B cell (primary cell): ENCODE measurements at regions not wholly inside any gene's neighbourhood (a gene's known extent, or its start where the extent isn't known, plus 50 kb on each side); places are given as distances from the start of the nearest gene placed in this dataset.

Experiments
- ATAC-seq: fragments of 200-7000 bp; cut with Tn5 transposase; one replicate; pipeline ENCODE4 v1.10.0; 2021; ENCODE audit warnings: low read depth, mild to moderate bottlenecking, moderate number of reproducible peaks, moderate library complexity
- CTCF ChIA-PET: fragments of 350-600 bp; sonication (Branson Sonifier 250); formaldehyde crosslinking; loops from one replicate; lab custom pipeline; 2021; ENCODE audit warnings: antibody characterized with exemption, inconsistent platforms; lab: Charles Lee
- POLR2A ChIA-PET: fragments of 350-600 bp; sonication (Branson Sonifier 250); formaldehyde crosslinking; loops from one replicate; lab custom pipeline; 2021; ENCODE audit warnings: antibody characterized with exemption; lab: Charles Lee
- DNase-seq: peaks from one replicate; pipeline ENCODE4 v3.0.0; 2013
- H2AFZ ChIP-seq: 2 replicates; pipeline ENCODE4 v1.6.1; 2012; ENCODE audit warnings: mild to moderate bottlenecking, low read depth, low read length; ENCODE audit not compliant: insufficient read depth, poor library complexity, severe bottlenecking
- H3K27ac ChIP-seq, 2 donors: 1 replicate in 1 of 2; 2 replicates in 1 of 2; pipeline ENCODE4 v1.5.1; 2012 to 2013; ENCODE audit warnings: low read length in 2 of 2, mild to moderate bottlenecking in 2 of 2, moderate library complexity in 1 of 2
- H3K27me3 ChIP-seq, 4 experiments: fragments of 200-600 bp in 1 of 4; sonication (generic) in 1 of 4; replicated peaks in 1 of 4; 1 replicate in 2 of 4; 2 replicates in 2 of 4; pipeline versions ENCODE4 v1.6.1 to v1.7.0; 2013 to 2016; ENCODE audit warnings: low read length in 3 of 4, mild to moderate bottlenecking in 2 of 4, mixed read lengths in 1 of 4, moderate library complexity in 1 of 4; ENCODE audit not compliant: insufficient read depth in 4 of 4, control insufficient read depth in 3 of 4; ENCODE audit errors: control extremely low read depth in 1 of 4
- H3K36me3 ChIP-seq, 2 experiments: replicated peaks in 1 of 2; 1 replicate in 1 of 2; 2 replicates in 1 of 2; pipeline versions ENCODE4 v1.6.1 to v1.7.1; 2013; ENCODE audit warnings: low read length in 1 of 2; ENCODE audit not compliant: insufficient read depth in 2 of 2, control insufficient read depth in 1 of 2; ENCODE audit errors: control extremely low read depth in 1 of 2, extremely low read depth in 1 of 2
- H3K4me1 ChIP-seq, 2 donors: fragments of 200-600 bp in 1 of 2; sonication (generic) in 1 of 2; 1 replicate in 1 of 2; 2 replicates in 1 of 2; pipeline versions ENCODE4 v1.5.1 to v1.6.1; 2013 to 2017; ENCODE audit warnings: low read length in 2 of 2; ENCODE audit not compliant: control insufficient read depth in 2 of 2, insufficient read depth in 2 of 2
- H3K4me2 ChIP-seq: replicated peaks from 2 replicates; pipeline ENCODE3; 2012; ENCODE audit warnings: mild to moderate bottlenecking, low read depth, low read length; ENCODE audit not compliant: poor library complexity, severe bottlenecking
- H3K4me3 ChIP-seq, 5 experiments: fragments of 200-600 bp in 1 of 5; sonication (generic) in 1 of 5; 1 replicate in 3 of 5; 2 replicates in 2 of 5; pipeline versions ENCODE4 v1.5.1 to v1.7.0; 2011 to 2016; ENCODE audit warnings: low read length in 4 of 5, mild to moderate bottlenecking in 4 of 5, low read depth in 2 of 5, control low read depth in 1 of 5, moderate library complexity in 1 of 5; ENCODE audit not compliant: insufficient read depth in 1 of 5; ENCODE audit errors: control extremely low read depth in 1 of 5, extremely low read depth in 1 of 5
- H3K79me2 ChIP-seq: fragments of 200-600 bp; sonication (generic); one replicate; pipeline ENCODE4 v1.6.0; 2016; ENCODE audit warnings: low read length; ENCODE audit not compliant: control insufficient read depth, insufficient read depth
- H3K9ac ChIP-seq: fragments of 200-600 bp; sonication (generic); 2 replicates; pipeline ENCODE4 v1.6.1; 2017; ENCODE audit warnings: mild to moderate bottlenecking, low read length, moderate library complexity
- H3K9me3 ChIP-seq, 3 donors: one replicate each; pipeline versions ENCODE4 v1.6.1 to v1.7.1; 2013; ENCODE audit warnings: low read length in 2 of 3; ENCODE audit not compliant: control insufficient read depth in 2 of 3, insufficient read depth in 1 of 3; ENCODE audit errors: control extremely low read depth in 1 of 3
- H4K20me1 ChIP-seq: 2 replicates; pipeline ENCODE4 v1.6.0; 2012; ENCODE audit warnings: mild to moderate bottlenecking, low read length; ENCODE audit not compliant: insufficient read depth, control insufficient read depth, poor library complexity, severe bottlenecking
- H3K27ac Mint-ChIP-seq: one replicate; pipeline ENCODE4 v1.8.0; 2021; ENCODE audit warnings: mixed read lengths
- H3K27me3 Mint-ChIP-seq: one replicate; pipeline ENCODE4 v1.8.0; 2021; ENCODE audit warnings: mixed read lengths
- H3K4me1 Mint-ChIP-seq: one replicate; pipeline ENCODE4 v1.8.0; 2021; ENCODE audit warnings: mixed read lengths
- H3K4me3 Mint-ChIP-seq: one replicate; pipeline ENCODE4 v1.8.0; 2021; ENCODE audit warnings: mixed read lengths
- H3K9me3 Mint-ChIP-seq: one replicate; pipeline ENCODE4 v1.8.0; 2022; ENCODE audit warnings: mixed read lengths; ENCODE audit not compliant: insufficient read depth
- EZH2 ChIP-seq: IDR thresholded peaks from 2 replicates; pipeline ENCODE4 v1.6.1; 2012; ENCODE audit warnings: borderline replicate concordance, low read depth, mild to moderate bottlenecking, moderate library complexity, low read length; ENCODE audit not compliant: insufficient read depth, poor library complexity, severe bottlenecking
- WGBS: methylation state at CpG from one replicate; pipeline ENCODE4 v1.1.5; 2013; ENCODE audit warnings: missing lambda C conversion rate; ENCODE audit not compliant: insufficient coverage; 5-methylcytosine and 5-hydroxymethylcytosine counted together
- intact Hi-C: fragments of 100-400 bp; cut with micrococcal nuclease; formaldehyde crosslinking; loops from one replicate; pipeline ENCODE4 v1.10.0; 2022
- TF ChIP-seq, protein P1 (sequence below): fragments of 200-600 bp; IDR thresholded peaks from one replicate; pipeline ENCODE4 v1.8.0; 2022; ENCODE audit warnings: antibody characterized with exemption, mild to moderate bottlenecking

- WGBS = no CpG with 5 or more reads among the region's 1 CpG
- H3K9me3 Mint-ChIP-seq = peaks cover 3% of the 10 kb centered on the region
- H3K4me2 ChIP-seq = no peak overlapping the region
- H4K20me1 ChIP-seq = no peaks in the 10 kb centered on the region
- TF ChIP-seq, protein P1, sequence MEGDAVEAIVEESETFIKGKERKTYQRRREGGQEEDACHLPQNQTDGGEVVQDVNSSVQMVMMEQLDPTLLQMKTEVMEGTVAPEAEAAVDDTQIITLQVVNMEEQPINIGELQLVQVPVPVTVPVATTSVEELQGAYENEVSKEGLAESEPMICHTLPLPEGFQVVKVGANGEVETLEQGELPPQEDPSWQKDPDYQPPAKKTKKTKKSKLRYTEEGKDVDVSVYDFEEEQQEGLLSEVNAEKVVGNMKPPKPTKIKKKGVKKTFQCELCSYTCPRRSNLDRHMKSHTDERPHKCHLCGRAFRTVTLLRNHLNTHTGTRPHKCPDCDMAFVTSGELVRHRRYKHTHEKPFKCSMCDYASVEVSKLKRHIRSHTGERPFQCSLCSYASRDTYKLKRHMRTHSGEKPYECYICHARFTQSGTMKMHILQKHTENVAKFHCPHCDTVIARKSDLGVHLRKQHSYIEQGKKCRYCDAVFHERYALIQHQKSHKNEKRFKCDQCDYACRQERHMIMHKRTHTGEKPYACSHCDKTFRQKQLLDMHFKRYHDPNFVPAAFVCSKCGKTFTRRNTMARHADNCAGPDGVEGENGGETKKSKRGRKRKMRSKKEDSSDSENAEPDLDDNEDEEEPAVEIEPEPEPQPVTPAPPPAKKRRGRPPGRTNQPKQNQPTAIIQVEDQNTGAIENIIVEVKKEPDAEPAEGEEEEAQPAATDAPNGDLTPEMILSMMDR = no peak
- no peak for TF ChIP-seq EZH2
- no peaks in the 10 kb centered on the region for H3K27me3 Mint-ChIP-seq
- ChIA-PET POLR2A (no interaction called here), CTCF (no interaction called here)
- DNase-seq (no peak), ATAC-seq (no peak)
- intact Hi-C loops = no loop called here
- no peak overlapping the region for H3K9ac ChIP-seq
- H3K4me3 ChIP-seq = no peak overlapping the region
- no peak overlapping the region for H3K27ac Mint-ChIP-seq
- no peaks in the 10 kb centered on the region for H3K4me1 Mint-ChIP-seq
- no peaks in the 10 kb centered on the region for H3K4me1 ChIP-seq
- no peaks in the 10 kb centered on the region for H3K27me3 ChIP-seq
- H2AFZ ChIP-seq = no peak overlapping the region
- no peaks in the 10 kb centered on the region for H3K36me3 ChIP-seq
- H3K9me3 ChIP-seq = peaks cover 0 to 7% (median 1%) of the 10 kb centered on the region in 3 donors
- H3K4me3 Mint-ChIP-seq = no peak overlapping the region
- no peaks in the 10 kb centered on the region for H3K79me2 ChIP-seq
- no peak overlapping the region for H3K27ac ChIP-seq
Observed at GRCh38 chr12:60529723-60530122, 933.9 kb downstream of the SLC16A7 start.

DNA sequence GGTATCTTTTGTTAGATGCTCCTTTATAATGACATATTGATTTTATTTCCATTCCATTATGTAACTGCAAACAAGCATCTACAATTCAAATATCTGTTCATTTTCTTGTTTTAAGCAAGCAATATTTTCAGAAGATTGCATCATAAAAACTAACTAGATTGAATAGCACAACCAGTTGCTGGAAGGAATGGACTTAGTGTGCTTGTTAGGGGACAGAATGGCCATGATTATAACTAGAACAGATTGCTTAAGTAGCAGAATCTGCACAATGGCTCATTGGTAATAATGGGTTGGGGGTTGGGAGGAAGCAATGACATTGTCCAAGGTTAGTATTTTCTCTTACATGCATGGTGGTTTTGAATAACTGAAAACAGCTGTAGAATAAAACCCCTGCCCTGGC is 939.5 kb downstream of the SLC16A7 start:
- Mint-ChIP-seq H3K4me1 (no peaks in the 10 kb centered on the region), H3K9me3 (peaks cover 3% of the 10 kb centered on the region), H3K4me3 (no peak overlapping the region), H3K27me3 (no peaks in the 10 kb centered on the region), H3K27ac (no peak overlapping the region)
- ChIA-PET CTCF (no interaction called here), POLR2A (no interaction called here)
- Histone ChIP-seq H3K4me3 (no peak overlapping the region), H4K20me1 (no peaks in the 10 kb centered on the region), H3K27me3 (no peaks in the 10 kb centered on the region), H3K4me2 (no peak overlapping the region), H3K9ac (no peak overlapping the region), H2AFZ (no peak overlapping the region), H3K27ac (no peak overlapping the region), H3K4me1 (no peaks in the 10 kb centered on the region), H3K79me2 (no peaks in the 10 kb centered on the region), H3K9me3 (peaks cover 0 to 3% (median 0%) of the 10 kb centered on the region in 3 donors), H3K36me3 (no peaks in the 10 kb centered on the region)
- no peak for DNase-seq
- no peak for TF ChIP-seq EZH2
- TF ChIP-seq, protein P1 = no peak
- ATAC-seq = no peak
- intact Hi-C loops = no loop called here
